Hypothalamus (tissue), 51 donors: ENCODE measurements at regions not wholly inside any gene's neighbourhood (a gene's known extent, or its start where the extent isn't known, plus 50 kb on each side); places are given as distances from the start of the nearest gene placed in this dataset.

Experiments used
- DNase-seq, 51 donors: peaks; one replicate each; lab custom pipeline; 2025; lab: John Stamatoyannopoulos, UW

DNA sequence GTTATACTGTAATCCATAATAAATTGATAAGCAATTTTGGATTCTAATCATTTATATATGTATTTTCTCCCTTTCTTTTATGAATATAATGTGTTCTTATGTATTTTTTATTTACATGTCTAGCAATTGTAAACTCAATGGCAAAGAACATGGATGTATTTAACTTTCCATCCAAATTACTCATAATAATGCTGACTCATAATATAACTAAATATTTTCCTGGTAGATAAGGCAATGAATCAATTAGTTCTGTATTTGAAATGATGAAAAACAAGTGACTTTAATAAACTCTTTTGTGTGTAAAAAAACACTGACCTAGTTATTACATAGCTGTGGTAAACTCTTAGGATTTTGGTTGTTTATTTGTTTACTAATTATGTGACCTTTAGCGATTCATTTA is 211.2 kb downstream of the DTHD1 start:
- DNase-seq = no peak

DNA sequence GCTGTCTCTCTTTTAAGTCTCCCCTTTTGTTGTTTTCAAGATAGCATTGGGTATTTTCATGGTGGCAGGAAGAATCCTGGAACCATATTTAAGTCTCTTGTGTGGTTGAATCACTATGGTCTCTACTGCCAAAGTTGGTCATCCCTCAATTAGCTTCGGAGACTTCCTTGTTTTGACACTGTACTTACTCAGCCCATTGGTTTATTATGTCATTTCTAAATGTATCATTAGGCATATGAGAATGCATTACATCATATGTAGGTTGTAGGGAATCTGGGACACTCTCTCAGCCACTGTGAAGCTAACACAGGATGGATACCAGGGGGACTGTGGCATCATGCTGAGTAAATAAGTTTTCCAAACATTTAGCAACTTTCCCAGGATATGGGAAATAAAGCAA is 211.8 kb downstream of the DTHD1 start:
- no peak for DNase-seq

DNA sequence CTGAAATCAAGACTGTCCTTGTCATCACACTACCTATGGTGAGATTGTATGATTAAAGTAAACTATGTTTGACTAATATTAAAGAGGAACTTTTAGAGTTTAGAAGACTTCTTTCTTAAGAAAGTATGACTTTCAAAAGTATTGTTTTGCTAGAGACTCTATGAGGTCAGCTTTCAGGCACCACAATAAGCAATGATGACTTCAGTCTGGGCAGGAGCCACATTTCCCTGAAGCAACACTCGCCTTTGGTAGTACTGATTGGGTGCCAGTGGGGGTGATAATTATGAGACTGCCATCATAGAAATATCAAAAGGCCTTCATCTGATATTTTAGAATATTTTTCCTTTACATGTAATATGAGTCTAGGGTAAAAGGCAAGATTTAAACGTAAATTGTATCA is 212.6 kb downstream of the DTHD1 start:
- no peak for DNase-seq

DNA sequence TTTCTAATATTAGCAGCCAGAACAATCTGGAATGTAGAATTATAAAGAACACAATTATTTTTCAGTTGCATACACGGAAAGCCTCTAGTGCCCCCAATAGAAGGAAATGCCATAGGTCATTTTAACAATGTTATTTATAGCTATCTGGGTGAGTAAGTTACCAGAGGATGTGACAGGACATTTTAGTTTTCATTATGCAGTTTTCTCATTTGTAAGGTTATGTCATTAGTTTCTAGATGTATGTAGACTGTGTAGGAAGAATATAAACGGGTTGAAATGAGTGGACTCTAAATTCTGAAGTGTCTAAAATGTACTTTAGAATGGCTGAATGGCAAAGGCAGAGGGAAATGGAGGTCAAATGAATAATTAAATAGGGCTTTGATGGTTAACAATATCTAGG is 213.3 kb downstream of the DTHD1 start:
- no peak for DNase-seq

DNA sequence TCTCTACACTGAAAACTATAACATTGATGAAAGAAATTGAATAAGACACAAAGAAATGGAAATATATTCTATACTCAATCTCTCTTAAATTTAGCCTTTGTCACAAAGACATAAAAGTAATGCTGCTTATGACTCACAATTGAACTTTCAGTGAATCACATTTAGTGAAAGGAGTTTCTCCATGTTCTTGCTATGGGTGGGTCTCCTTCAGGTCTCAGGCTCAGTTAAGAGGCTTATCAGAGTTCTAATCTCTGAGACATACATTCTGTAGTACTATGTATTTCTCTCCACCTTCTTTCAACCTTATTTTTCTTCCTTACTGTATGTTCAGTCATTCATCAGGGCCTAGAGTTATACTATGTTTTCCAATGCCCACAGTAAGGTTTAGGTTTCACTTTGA is 220.9 kb downstream of the DTHD1 start:
- no peak for DNase-seq

DNA sequence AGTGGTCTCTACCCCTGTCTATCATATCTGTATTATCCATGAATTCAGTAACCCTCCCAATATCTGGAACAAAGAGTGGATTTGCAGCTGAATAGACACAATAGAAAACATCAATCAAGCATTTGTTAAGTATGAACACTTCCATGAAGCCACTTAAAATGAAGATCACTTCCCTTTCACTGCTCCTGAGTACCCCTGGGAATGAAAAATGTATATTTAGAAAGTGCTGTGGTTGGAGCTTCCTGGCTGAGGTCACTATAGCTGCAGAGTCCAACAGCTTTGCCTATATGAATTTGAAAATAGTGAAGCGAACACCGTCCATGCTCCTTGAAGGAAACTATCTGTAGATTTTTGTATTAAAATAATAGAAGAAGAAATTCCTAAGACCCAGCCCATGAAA is 227.0 kb downstream of the DTHD1 start:
- no peak for DNase-seq

DNA sequence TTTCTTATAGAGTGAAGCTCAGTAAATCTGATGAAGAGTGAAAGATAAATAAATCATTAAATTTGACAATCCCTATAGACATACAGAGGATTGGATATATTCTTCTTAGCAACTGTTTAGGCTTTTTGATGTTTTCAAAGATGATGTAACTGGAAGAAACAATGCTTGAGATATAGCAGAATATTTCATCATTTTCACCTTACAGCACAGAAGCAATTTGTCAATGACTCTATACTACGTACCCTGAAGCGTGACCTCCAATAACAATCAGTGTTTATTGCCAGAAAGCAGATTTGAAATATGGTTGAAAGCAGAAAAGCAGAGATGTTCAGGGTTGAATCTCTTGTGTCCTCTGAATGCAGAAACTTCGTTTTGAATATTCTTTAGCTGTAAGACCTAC is 228.4 kb downstream of the DTHD1 start:
- DNase-seq = no peak

DNA sequence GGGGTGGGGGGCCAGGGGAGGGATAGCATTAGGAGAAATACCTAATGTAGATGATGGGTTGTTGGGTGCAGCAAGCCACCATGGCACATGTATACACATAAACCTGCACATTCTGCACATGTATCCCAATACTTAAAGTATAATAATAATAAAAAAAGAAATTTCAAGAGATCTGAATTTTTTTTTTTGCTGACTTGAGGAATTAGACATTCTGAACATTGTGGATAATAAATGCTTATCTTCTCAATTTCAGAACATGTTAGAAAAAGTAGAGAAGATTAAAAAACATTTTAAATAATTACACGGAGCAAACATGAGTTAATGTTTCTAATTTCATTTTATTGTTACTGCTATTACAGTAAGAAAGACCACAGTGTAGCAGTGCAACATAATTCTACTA is 230.4 kb downstream of the DTHD1 start:
- no peak for DNase-seq

DNA sequence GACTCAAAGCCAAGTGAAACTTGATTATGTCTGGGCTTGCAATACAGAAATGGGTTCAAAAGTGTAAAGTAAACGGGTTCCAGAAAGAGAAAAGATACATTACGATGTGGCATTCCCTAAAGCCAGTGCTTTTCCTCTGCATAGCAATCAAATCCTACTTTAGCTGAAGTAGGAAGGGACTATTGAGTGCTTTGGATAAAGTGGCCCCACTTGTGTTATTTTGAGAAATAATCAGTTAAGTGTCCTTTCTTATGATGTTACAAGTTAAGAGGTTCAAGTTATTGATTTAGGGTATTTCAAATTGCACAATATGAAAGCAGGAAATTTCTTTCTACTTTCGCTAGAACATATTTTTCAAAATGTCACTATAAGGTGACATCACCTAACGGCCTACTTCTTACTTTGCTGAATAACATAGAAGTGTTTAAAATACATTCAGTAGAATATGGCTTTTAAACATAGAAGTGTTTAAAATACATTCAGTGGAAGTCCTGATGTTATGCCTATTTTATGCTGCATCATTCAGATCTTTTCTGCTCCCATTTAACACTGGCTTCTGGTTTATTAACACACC is 235.2 kb downstream of the DTHD1 start:
- no peak for DNase-seq

DNA sequence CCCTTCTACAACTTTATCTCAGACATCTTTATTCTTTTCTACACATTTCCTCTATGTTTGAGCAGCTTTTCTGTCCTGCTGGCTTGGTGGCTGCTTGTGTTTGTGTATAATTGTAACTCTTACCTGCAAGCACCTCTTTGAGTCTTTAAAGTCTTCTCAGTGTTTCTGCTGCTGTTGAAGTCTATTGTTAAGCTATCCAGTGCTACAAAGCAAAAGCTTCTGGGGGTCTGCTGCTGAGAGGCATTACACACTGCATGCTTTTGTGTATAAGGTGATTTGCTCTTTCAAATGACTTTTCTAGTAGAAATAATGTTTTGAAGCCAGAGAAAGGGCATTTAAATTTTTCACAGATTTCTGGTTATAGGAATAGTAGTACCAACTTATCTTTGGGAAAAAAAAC is 241.8 kb downstream of the DTHD1 start:
- DNase-seq = no peak

DNA sequence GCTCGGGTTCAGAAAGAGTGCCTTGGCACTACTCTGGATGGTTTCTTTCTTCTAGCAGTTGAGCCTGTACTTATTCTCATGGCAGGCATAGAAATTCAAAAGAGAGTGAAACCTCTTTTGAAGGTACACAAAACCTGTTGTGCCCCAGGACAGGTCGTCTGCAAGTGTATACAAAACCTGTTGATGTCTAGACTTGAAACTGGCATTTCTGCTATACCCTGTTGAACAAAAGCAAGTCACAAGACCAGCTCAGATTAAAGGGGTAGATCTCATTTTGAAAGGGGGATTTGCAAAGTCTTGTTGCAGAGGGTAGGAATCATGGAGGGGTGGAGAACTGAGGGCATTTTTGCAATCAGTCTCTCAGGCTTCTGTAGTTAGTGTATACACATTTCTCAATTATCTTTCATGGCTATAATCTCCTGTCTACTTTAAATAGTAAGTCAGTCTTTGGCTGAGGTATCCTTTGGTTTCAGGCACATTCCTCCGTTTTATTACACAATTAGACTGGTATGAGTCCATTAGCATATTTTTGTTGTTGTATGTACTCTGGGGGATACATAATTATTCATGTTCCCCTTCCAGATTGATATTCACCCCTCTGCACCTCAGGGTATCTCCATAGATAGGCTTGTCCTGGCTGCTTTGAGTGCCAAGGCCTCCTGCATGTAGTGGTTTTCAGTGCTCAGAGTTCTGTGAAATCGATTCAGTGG is 251.4 kb downstream of the DTHD1 start:
- DNase-seq = no peak

DNA sequence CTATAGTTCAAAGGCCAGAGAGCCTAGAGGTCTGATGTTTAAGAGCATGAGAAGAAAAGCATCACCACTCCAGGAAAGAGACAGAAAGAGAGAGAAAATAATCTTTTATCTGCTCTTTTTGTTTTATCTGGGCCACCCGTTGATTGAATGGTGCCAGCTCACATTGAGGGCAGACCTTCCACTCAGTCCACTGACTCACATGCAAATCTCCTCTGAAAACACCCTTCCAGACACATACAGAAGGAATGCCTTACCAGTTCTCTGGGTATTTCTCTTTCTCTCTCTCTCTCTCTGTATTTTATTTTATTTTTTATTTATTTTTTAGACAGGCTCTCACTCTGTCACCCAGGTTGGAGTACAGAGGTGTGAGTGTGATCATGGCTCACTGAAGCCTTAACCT is 252.5 kb downstream of the DTHD1 start:
- DNase-seq = no peak

DNA sequence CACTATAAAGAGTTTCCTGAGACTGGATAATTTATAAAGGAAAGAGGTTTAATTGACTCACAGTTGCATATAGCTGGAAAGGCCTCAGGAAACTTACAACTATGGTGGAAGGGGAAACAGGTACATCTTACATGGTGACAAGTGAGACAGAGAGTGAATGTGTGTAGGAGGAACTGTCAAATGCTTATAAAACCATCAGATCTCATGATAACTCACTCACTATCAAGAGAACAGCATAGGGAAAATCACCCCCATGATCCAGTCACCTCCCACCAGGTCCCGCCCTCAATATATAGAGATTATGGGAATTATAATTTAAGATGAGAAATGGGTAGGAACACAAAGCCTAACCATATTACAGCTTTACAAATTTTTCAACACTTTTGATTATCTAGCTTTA is 266.0 kb downstream of the DTHD1 start:
- no peak for DNase-seq

DNA sequence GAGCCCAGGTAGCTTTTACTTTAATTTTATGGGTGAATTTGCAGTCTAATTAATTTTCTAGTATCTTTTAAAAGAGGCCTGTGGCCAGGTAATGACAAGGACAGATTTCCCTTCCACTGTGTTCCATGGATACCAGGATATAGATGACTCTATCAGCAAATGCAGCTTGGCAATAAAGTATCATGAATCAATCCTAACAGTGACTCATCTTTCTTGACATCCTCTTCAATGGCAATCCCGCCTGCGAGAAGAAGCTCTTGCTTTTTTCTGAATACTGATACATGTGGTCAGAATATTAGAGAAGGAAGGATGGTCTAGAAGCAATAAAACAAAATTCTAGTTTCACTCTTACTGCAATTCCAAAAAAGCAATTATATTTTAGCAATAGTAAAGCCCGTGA is 267.8 kb downstream of the DTHD1 start:
- DNase-seq = no peak

DNA sequence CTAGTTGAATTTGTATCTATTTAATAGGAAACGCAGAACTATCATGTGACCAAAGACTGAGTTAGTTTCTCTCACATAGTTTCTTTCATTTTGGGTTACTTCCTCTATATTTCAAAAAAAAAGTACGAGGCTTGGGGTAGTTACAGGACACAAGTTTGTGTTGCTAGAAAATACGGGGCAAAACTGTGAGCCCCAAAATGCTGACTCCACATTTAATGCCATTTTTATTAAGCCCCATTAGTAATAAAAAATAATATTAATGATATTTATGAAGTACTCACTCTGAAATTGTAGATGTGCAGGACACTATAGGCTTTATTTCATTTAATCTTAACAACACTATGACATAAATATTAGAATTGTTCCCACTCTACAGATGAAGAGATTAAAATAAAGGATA is 268.6 kb downstream of the DTHD1 start:
- no peak for DNase-seq

DNA sequence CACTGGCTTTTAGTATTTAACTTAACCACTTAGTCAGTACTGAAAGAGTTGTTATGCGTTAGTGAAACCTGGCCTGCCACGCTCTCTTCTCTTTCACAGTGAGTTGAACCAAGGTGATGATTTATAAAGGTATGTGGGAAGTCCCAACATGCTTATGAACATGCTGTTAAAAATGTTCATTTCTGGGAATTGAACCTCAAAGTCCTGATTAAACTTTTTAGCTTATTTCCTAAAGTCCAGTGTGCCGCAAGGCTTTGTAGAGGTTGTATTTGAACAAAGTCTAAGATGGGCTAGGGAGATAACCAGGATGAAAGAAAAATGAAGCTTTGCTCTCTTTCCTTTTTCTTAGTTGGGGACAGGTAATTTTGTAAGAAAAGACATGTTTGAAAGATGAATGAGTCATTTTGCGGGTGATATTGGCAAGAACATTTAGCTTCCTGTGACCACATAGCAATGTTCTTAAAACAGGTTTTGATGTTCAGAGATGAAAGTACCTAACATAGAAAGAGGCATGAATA is 270.3 kb downstream of the DTHD1 start:
- DNase-seq = no peak

DNA sequence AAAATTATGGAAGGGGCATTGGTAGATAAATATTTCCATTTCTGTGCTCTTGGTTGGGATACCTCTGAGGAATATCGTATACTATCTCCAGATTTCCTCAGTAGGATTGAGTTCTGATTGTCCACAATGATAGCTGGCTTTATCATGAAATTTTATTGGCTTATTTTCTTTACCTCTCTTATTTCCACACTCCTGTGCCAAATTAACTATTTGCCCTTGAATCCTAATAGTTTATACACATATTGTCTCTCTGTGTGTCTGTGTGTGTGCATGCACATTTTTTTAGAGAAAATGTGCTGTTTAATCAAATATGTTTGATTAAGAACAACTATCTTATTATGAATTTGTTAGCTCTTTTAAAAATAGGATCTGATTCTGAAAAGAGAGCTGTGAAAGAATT is 271.6 kb downstream of the DTHD1 start:
- no peak for DNase-seq

DNA sequence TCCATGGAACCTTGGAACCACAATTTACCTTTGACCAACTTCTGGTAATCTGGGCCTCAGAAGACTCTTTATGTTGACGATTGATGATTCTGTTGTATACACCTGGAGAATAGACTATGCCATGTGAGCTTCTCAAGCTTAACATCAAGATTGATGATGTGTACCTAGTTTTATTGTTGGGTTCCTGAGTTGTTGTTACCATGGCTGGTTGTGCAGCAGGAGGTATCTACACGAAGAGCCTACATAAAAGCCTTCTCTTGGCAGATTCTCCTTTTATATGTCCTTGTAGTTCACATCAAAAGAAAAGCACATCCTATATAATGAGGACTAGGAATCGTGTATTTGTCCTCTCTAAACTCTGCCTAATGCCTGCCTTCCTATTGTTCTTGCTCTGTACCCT is 272.0 kb downstream of the DTHD1 start:
- no peak for DNase-seq

DNA sequence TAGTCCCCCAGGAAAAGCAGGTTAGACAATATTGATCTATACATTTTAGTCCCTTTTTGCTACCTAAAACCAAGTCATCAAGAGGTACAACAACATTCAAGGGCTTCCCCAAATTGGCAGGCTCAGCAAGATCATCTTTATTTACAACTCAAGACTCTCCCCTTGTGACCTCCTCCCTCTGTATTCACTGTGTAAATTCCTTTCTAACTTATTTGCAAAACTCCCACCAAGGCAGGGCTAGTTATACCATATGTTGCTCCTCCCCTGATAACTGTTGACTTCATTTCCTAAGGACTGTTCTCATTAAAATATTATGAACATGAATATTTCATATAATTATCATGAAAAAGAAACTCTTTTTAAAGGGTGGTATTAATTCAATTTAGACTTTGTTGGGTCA is 275.6 kb downstream of the DTHD1 start:
- no peak for DNase-seq

DNA sequence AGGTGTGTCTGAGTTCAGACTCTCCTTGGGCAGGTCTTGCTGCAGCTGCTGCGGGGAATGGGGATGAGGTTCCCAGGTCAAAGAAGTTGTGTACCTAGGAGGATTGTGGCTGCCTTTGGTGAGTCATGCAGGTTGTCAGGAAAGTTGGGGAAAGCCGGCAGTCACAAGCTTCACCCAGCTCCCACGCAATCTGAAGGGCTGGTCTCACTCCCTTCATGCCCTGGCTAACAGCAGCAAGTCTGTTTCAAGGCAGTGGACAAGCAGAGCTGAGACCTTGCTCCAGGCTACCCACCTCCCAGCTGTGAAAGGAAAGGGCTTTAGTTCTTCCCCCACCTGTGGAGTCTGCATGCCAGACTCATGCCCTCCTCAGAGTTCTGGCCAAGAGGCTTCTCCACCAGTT is 287.2 kb downstream of the DTHD1 start:
- no peak for DNase-seq

DNA sequence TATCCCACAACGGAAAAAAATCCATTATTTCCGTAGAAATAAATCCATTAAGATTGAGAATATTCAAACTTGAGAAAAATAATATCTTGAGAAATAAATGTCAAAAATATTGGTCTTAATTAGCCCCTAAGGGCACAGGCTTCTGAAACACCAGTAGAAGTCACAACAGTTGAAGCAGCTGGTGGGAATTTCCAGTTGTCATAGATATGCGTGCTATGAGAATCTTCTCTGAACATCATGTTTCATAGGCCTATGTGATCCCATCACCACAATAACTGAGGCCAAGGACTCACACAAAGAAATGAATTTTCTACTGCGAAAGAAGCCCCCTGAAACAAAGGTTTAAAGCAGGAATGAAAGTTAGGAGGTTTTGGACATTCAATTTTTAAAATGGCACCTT is 292.0 kb downstream of the DTHD1 start:
- no peak for DNase-seq

DNA sequence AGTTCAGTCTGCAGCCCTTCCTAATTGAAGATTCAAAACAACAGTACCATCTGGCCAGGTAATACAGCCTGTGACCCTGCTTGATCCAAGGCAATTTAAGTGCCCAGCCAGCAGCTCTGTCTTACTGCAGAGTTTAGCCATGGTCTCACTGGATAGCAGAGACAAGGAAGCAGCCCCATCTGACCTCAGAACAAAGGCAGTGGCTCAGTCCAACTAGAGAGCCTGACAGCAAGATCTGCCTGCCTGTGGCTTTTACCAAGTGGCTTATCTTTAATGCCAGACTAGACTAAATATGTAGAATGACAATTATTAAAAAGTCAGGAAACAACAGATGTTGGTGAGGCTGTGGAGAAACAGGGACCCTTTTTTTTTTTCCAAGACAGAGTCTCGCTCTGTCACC is 293.4 kb downstream of the DTHD1 start:
- DNase-seq = no peak

DNA sequence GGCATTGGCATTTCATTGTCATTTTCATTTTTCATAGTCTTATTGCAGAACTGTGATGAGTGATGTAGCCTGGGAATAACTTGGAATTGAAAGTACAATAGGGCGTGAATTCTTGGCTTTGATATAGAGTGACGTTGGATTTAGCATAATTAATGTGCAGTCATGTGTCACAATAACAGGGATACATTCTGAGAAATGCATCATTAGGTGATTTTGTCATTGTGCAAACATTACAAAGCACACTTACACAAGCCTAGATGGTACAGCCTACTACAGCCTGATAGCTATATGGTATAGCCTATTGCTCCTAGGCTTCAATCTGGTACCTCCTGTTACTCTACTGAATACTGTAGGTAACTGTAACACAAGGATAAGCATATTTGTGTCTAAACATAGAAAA is 300.8 kb downstream of the DTHD1 start:
- no peak for DNase-seq
